ENCODE measurements at regions not wholly inside any gene's neighbourhood (a gene's known extent, or its start where the extent isn't known, plus 50 kb on each side); places are given as distances from the start of the nearest gene placed in this dataset.

GRCh38 chr15:95857758-95858157 lies 472.7 kb upstream of the NR2F2 start:
- DNase-seq (ENCODE audit: low read depth in 2 of 2), result no peak

- no peak for DNase-seq (ENCODE audit: low read depth in 2 of 2)
Observed at GRCh38 chr15:95860406-95860805, 470.1 kb upstream of the NR2F2 start.

- peak in 1 of 2 donors; percentile 20 for DNase-seq (ENCODE audit: low read depth in 2 of 2)
Observed at GRCh38 chr15:95864467-95864886, 466.0 kb upstream of the NR2F2 start.

- DNase-seq (ENCODE audit: low read depth in 2 of 2), result no peak
Observed at GRCh38 chr15:95865330-95865739, 465.2 kb upstream of the NR2F2 start.

GRCh38 chr15:95866711-95867440 lies 463.6 kb upstream of the NR2F2 start:
- DNase-seq (ENCODE audit: low read depth in 2 of 2), result no peak

GRCh38 chr15:95868450-95868849 lies 462.1 kb upstream of the NR2F2 start:
- DNase-seq (ENCODE audit: low read depth in 2 of 2), result no peak

- DNase-seq (ENCODE audit: low read depth in 2 of 2), result no peak
Observed at GRCh38 chr15:95868970-95869369, 461.5 kb upstream of the NR2F2 start.

- DNase-seq (ENCODE audit: low read depth in 2 of 2), result no peak
Observed at GRCh38 chr15:95869920-95870319, 460.6 kb upstream of the NR2F2 start.

- DNase-seq (ENCODE audit: low read depth in 2 of 2), result no peak
Observed at GRCh38 chr15:95872366-95872771, 458.1 kb upstream of the NR2F2 start.

- DNase-seq (ENCODE audit: low read depth in 2 of 2), result no peak
Observed at GRCh38 chr15:95874637-95875036, 455.9 kb upstream of the NR2F2 start.

GRCh38 chr15:95875121-95875643 lies 455.3 kb upstream of the NR2F2 start:
- DNase-seq (ENCODE audit: low read depth in 2 of 2), result no peak

- no peak for DNase-seq (ENCODE audit: low read depth in 2 of 2)
Observed at GRCh38 chr15:95880031-95880570, 450.4 kb upstream of the NR2F2 start.

- no peak for DNase-seq (ENCODE audit: low read depth in 2 of 2)
Observed at GRCh38 chr15:95880630-95881029, 449.9 kb upstream of the NR2F2 start.

GRCh38 chr15:95883064-95883463 lies 447.4 kb upstream of the NR2F2 start:
- DNase-seq (ENCODE audit: low read depth in 2 of 2), result no peak

GRCh38 chr15:95884276-95884675 lies 446.2 kb upstream of the NR2F2 start:
- DNase-seq (ENCODE audit: low read depth in 2 of 2), result no peak

GRCh38 chr15:95887666-95888390 lies 442.7 kb upstream of the NR2F2 start:
- no peak for DNase-seq (ENCODE audit: low read depth in 2 of 2)

GRCh38 chr15:95888762-95889161 lies 441.7 kb upstream of the NR2F2 start:
- DNase-seq (ENCODE audit: low read depth in 2 of 2), result no peak

- no peak for DNase-seq (ENCODE audit: low read depth in 2 of 2)
Observed at GRCh38 chr15:95894407-95894956, 436.0 kb upstream of the NR2F2 start.

- no peak for DNase-seq (ENCODE audit: low read depth in 2 of 2)
Observed at GRCh38 chr15:95895508-95895907, 435.0 kb upstream of the NR2F2 start.

- DNase-seq (ENCODE audit: low read depth in 2 of 2), result no peak
Observed at GRCh38 chr15:95897651-95898050, 432.8 kb upstream of the NR2F2 start.

GRCh38 chr15:95898761-95899160 lies 431.7 kb upstream of the NR2F2 start:
- no peak for DNase-seq (ENCODE audit: low read depth in 2 of 2)

- no peak for DNase-seq (ENCODE audit: low read depth in 2 of 2)
Observed at GRCh38 chr15:95901271-95901670, 429.2 kb upstream of the NR2F2 start.
